Lung (tissue), 11 donors: ENCODE measurements at regions not wholly inside any gene's neighbourhood (a gene's known extent, or its start where the extent isn't known, plus 50 kb on each side); places are given as distances from the start of the nearest gene placed in this dataset.

Experiments used
- ATAC-seq: fragments of 200-7000 bp; cut with Tn5 transposase; one replicate; pipeline ENCODE4 v1.9.1; 2020; ENCODE audit warnings: moderate number of reproducible peaks; ENCODE audit not compliant: insufficient read depth, low FRiP score
- DNase-seq, 3 donors: peaks; one replicate each; pipeline ENCODE4 v3.0.0-alpha.2; 2013 to 2017
- H3K27ac ChIP-seq, 2 donors: one replicate each; pipeline ENCODE4 v1.5.1; 2013; ENCODE audit warnings: mild to moderate bottlenecking in 2 of 2, moderate library complexity in 2 of 2, control low read depth in 1 of 2, inconsistent platforms in 1 of 2, low read depth in 1 of 2, low read length in 1 of 2
- H3K27me3 ChIP-seq, 3 donors: one replicate each; pipeline ENCODE4 v1.5.1; 2013; ENCODE audit warnings: low read length in 2 of 3; ENCODE audit not compliant: control insufficient read depth in 3 of 3, insufficient read depth in 3 of 3
- H3K36me3 ChIP-seq, 4 donors: one replicate each; pipeline ENCODE4 v1.5.1; 2013; ENCODE audit warnings: low read length in 4 of 4, mild to moderate bottlenecking in 1 of 4, moderate library complexity in 1 of 4; ENCODE audit not compliant: control insufficient read depth in 4 of 4, insufficient read depth in 4 of 4
- H3K4me1 ChIP-seq, 5 donors: one replicate each; pipeline ENCODE4 v1.5.1; 2013; ENCODE audit warnings: low read length in 5 of 5, mild to moderate bottlenecking in 2 of 5, moderate library complexity in 1 of 5; ENCODE audit not compliant: control insufficient read depth in 5 of 5, insufficient read depth in 5 of 5
- H3K4me3 ChIP-seq: one replicate; pipeline ENCODE4 v1.5.1; 2013; ENCODE audit warnings: mild to moderate bottlenecking, control low read depth, moderate library complexity
- H3K9ac ChIP-seq, 2 donors: one replicate each; pipeline ENCODE4 v1.5.1; 2013; ENCODE audit warnings: low read length in 2 of 2, control low read depth in 1 of 2; ENCODE audit not compliant: insufficient read depth in 1 of 2
- H3K9me3 ChIP-seq, 4 donors: one replicate each; pipeline ENCODE4 v1.5.1; 2013; ENCODE audit warnings: low read length in 3 of 4, mild to moderate bottlenecking in 1 of 4, moderate library complexity in 1 of 4; ENCODE audit not compliant: control insufficient read depth in 4 of 4, insufficient read depth in 3 of 4
- WGBS, 2 donors: extraction: QIAGEN DNeasy Blood & Tissue Kit; methylation state at CpG; one replicate each; pipeline ENCODE4 v1.1.7; 2013; 5-methylcytosine and 5-hydroxymethylcytosine counted together
- TF ChIP-seq, protein P1 (sequence below): IDR thresholded peaks from 2 replicates; pipeline ENCODE4 v1.5.1; 2012; ENCODE audit warnings: mild to moderate bottlenecking; ENCODE audit errors: control extremely low read depth, extremely low read depth
- donor health status: control.
- donor health status: control.
- donor health status: Bipolar disorder and iron deficiency.
- donor health status: healthy.
- donor health status: DM: yes; HTN: yes; CAD: no.

GRCh38 chr5:17069995-17070511, 134.0 kb upstream of the MYO10 start:
- peak overlapping the region in 1 of 2 donors; percentile 53 for H3K27ac ChIP-seq
- no peaks in the 10 kb centered on the region for H3K36me3 ChIP-seq
- TF ChIP-seq, protein P1, sequence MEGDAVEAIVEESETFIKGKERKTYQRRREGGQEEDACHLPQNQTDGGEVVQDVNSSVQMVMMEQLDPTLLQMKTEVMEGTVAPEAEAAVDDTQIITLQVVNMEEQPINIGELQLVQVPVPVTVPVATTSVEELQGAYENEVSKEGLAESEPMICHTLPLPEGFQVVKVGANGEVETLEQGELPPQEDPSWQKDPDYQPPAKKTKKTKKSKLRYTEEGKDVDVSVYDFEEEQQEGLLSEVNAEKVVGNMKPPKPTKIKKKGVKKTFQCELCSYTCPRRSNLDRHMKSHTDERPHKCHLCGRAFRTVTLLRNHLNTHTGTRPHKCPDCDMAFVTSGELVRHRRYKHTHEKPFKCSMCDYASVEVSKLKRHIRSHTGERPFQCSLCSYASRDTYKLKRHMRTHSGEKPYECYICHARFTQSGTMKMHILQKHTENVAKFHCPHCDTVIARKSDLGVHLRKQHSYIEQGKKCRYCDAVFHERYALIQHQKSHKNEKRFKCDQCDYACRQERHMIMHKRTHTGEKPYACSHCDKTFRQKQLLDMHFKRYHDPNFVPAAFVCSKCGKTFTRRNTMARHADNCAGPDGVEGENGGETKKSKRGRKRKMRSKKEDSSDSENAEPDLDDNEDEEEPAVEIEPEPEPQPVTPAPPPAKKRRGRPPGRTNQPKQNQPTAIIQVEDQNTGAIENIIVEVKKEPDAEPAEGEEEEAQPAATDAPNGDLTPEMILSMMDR = no peak
- H3K4me1 ChIP-seq = peaks cover 1 to 22% (median 14%) of the 10 kb centered on the region in 5 donors
- no peak overlapping the region for H3K9ac ChIP-seq
- no peak overlapping the region for H3K4me3 ChIP-seq
- no peaks in the 10 kb centered on the region for H3K27me3 ChIP-seq
- WGBS, 2 donors = 52 to 61% methylated on average over 13 of the region's 13 CpGs
- DNase-seq (peak; percentile 72 to 80 (median 74)), ATAC-seq (no peak)
- H3K9me3 ChIP-seq = no peaks in the 10 kb centered on the region

- H3K9me3 ChIP-seq = no peaks in the 10 kb centered on the region
- peaks cover 1 to 23% (median 8%) of the 10 kb centered on the region in 5 donors for H3K4me1 ChIP-seq
- no peaks in the 10 kb centered on the region for H3K36me3 ChIP-seq
- 48 to 58% methylated on average over 6 of the region's 6 CpGs for WGBS, 2 donors
- TF ChIP-seq, protein P1 = no peak
- H3K27ac ChIP-seq = no peak overlapping the region
- DNase-seq = peak; percentile 26 to 46 (median 45)
- H3K4me3 ChIP-seq = no peak overlapping the region
- ATAC-seq = no peak
- H3K27me3 ChIP-seq = no peaks in the 10 kb centered on the region
- H3K9ac ChIP-seq = no peak overlapping the region
Measured at GRCh38 chr5:17070647-17071046, 134.6 kb upstream of the MYO10 start.

DNA sequence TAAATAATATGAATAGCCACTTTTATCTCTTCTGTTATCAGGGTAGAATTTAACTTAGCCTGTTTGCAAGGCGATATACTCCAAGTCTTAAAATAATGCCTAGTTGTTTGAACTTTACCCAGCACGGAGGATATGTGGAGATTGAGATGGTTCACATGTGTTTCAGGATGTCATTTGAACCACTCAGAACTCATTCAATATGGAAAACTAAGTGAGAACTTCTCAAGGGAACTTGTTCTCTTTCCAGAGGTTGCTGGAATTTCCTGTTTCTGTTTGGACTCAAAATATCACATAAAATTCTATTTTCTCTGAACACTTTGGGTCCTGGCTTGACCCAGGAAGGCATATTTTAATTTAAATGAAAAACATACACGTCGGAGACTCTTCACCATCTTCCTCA, 139.1 kb upstream of the MYO10 start:
- H3K27ac ChIP-seq = no peak overlapping the region
- no peak overlapping the region for H3K4me3 ChIP-seq
- DNase-seq (peak in 2 of 3 donors; percentile 45 to 75), ATAC-seq (no peak)
- H3K4me1 ChIP-seq = peaks cover under 1 to 17% (median 4%) of the 10 kb centered on the region in 5 donors
- H3K9ac ChIP-seq = no peak overlapping the region
- H3K36me3 ChIP-seq = no peaks in the 10 kb centered on the region
- H3K27me3 ChIP-seq = no peaks in the 10 kb centered on the region
- TF ChIP-seq, protein P1 = no peak
- WGBS, 2 donors = 60 to 69% methylated on average over 4 of the region's 4 CpGs
- H3K9me3 ChIP-seq = no peaks in the 10 kb centered on the region

GRCh38 chr5:17076272-17076671, 140.2 kb upstream of the MYO10 start:
- ATAC-seq = no peak
- no peak for DNase-seq
- Histone ChIP-seq H3K9ac (no peak overlapping the region), H3K4me3 (no peak overlapping the region), H3K4me1 (peaks cover 0 to 12% (median 2%) of the 10 kb centered on the region in 5 donors), H3K9me3 (no peaks in the 10 kb centered on the region), H3K27me3 (no peaks in the 10 kb centered on the region), H3K27ac (no peak overlapping the region), H3K36me3 (no peaks in the 10 kb centered on the region)
- 88 to 91% methylated on average over 2 of the region's 2 CpGs for whole genome bisulfite sequencing, 2 donors
- TF ChIP-seq, protein P1 = no peak
